CD14-positive monocyte (primary cell): ENCODE measurements at regions not wholly inside any gene's neighbourhood (a gene's known extent, or its start where the extent isn't known, plus 50 kb on each side); places are given as distances from the start of the nearest gene placed in this dataset.

Experiments used
- DNase-seq, 3 donors: peaks; one replicate each; pipeline ENCODE4 v3.0.0-alpha.2; 2011 to 2022
- H2AFZ ChIP-seq: 2 replicates; pipeline ENCODE4 v1.6.0; 2012; ENCODE audit warnings: mild to moderate bottlenecking, low read depth, low read length, inconsistent platforms; ENCODE audit not compliant: insufficient read depth, poor library complexity, severe bottlenecking
- H3K27ac ChIP-seq, 2 donors: 1 replicate in 1 of 2; 2 replicates in 1 of 2; pipeline ENCODE4 v1.5.1; 2012 to 2013; ENCODE audit warnings: low read length in 2 of 2, control low read depth in 1 of 2, inconsistent platforms in 1 of 2, low read depth in 1 of 2, mild to moderate bottlenecking in 1 of 2
- H3K27me3 ChIP-seq, 2 donors: one replicate each; pipeline versions ENCODE4 v1.6.0 to v1.6.1; 2011 to 2013; ENCODE audit warnings: low read length in 2 of 2; ENCODE audit not compliant: control insufficient read depth in 2 of 2, insufficient read depth in 2 of 2
- H3K36me3 ChIP-seq, 2 donors: replicated peaks in 1 of 2; 1 replicate in 1 of 2; 2 replicates in 1 of 2; pipeline versions ENCODE4 v1.5.1 to v1.6.1; 2012 to 2013; ENCODE audit warnings: low read length in 2 of 2, control low read depth in 1 of 2, inconsistent platforms in 1 of 2, mild to moderate bottlenecking in 1 of 2; ENCODE audit not compliant: insufficient read depth in 2 of 2, control insufficient read depth in 1 of 2
- H3K4me1 ChIP-seq, 2 donors: 1 replicate in 1 of 2; 2 replicates in 1 of 2; pipeline versions ENCODE4 v1.5.1 to v1.6.1; 2012 to 2013; ENCODE audit warnings: low read length in 2 of 2, control low read depth in 1 of 2, inconsistent platforms in 1 of 2, mild to moderate bottlenecking in 1 of 2, moderate library complexity in 1 of 2; ENCODE audit not compliant: insufficient read depth in 2 of 2, control insufficient read depth in 1 of 2
- H3K4me2 ChIP-seq: replicated peaks from 2 replicates; pipeline ENCODE3; 2012; ENCODE audit warnings: low read length, moderate library complexity, mild to moderate bottlenecking; ENCODE audit not compliant: poor library complexity, severe bottlenecking; ENCODE audit errors: extremely low read depth
- H3K4me3 ChIP-seq, 3 experiments: fragments of 200-600 bp in 1 of 3; sonication (generic) in 1 of 3; replicated peaks in 1 of 3; 1 replicate in 2 of 3; 2 replicates in 1 of 3; pipeline ENCODE4 v1.5.1; 2011 to 2013; ENCODE audit warnings: low read length in 3 of 3, mild to moderate bottlenecking in 3 of 3, control low read depth in 2 of 3, low read depth in 2 of 3, inconsistent platforms in 1 of 3, moderate library complexity in 1 of 3
- H3K79me2 ChIP-seq: 2 replicates; pipeline ENCODE4 v1.6.0; 2012; ENCODE audit warnings: mild to moderate bottlenecking, control low read depth, inconsistent platforms, low read length, moderate library complexity; ENCODE audit not compliant: insufficient read depth
- H3K9ac ChIP-seq: 2 replicates; pipeline ENCODE4 v1.6.0; 2017; ENCODE audit warnings: low read length, mild to moderate bottlenecking; ENCODE audit not compliant: insufficient read depth, poor library complexity, severe bottlenecking
- H3K9me3 ChIP-seq, 2 donors: replicated peaks in 1 of 2; 1 replicate in 1 of 2; 2 replicates in 1 of 2; pipeline versions ENCODE4 v1.5.1 to v1.6.1; 2012 to 2013; ENCODE audit warnings: low read length in 2 of 2, control low read depth in 1 of 2; ENCODE audit not compliant: control insufficient read depth in 1 of 2, insufficient read depth in 1 of 2
- H4K20me1 ChIP-seq: 2 replicates; pipeline ENCODE4 v1.6.0; 2012; ENCODE audit warnings: mild to moderate bottlenecking, low read length, control low read depth, moderate library complexity; ENCODE audit not compliant: insufficient read depth
- H3K27ac Mint-ChIP-seq, 7 donors: one replicate each; pipeline ENCODE4 v1.8.0; 2020; ENCODE audit warnings: mild to moderate bottlenecking in 7 of 7, mixed read lengths in 7 of 7, moderate library complexity in 6 of 7, inconsistent platforms in 2 of 7
- H3K27me3 Mint-ChIP-seq, 3 donors: one replicate each; pipeline ENCODE4 v1.8.0; 2021 to 2022; ENCODE audit warnings: low read depth in 3 of 3, mild to moderate bottlenecking in 3 of 3, mixed read lengths in 3 of 3, moderate library complexity in 3 of 3, inconsistent platforms in 1 of 3
- H3K36me3 Mint-ChIP-seq, 2 donors: one replicate each; pipeline ENCODE4 v1.8.0; 2020; ENCODE audit warnings: mixed read lengths in 2 of 2, inconsistent platforms in 1 of 2, mild to moderate bottlenecking in 1 of 2
- H3K4me1 Mint-ChIP-seq: one replicate; pipeline ENCODE4 v1.8.0; 2020; ENCODE audit warnings: mild to moderate bottlenecking, mixed read lengths
- H3K4me3 Mint-ChIP-seq, 2 donors: one replicate each; pipeline ENCODE4 v1.8.0; 2020; ENCODE audit warnings: mild to moderate bottlenecking in 2 of 2, mixed read lengths in 2 of 2, moderate library complexity in 1 of 2
- H3K9me3 Mint-ChIP-seq, 7 donors: one replicate each; pipeline ENCODE4 v1.8.0; 2020 to 2022; ENCODE audit warnings: mixed read lengths in 7 of 7, mild to moderate bottlenecking in 6 of 7, moderate library complexity in 6 of 7, inconsistent platforms in 2 of 7
- WGBS: methylation state at CpG from one replicate; pipeline ENCODE4 v1.1.5; 2013; ENCODE audit warnings: missing lambda C conversion rate; ENCODE audit not compliant: insufficient coverage; 5-methylcytosine and 5-hydroxymethylcytosine counted together
- intact Hi-C, 2 donors: fragments of 100-400 bp; cut with micrococcal nuclease; formaldehyde crosslinking; loops; one replicate each; pipeline versions ENCODE4 v1.15.0 to v1.15.1; 2023
- TF ChIP-seq, protein P1 (sequence below): fragments of 200-600 bp; IDR thresholded peaks from one replicate; pipeline ENCODE4 v1.8.0; 2022; ENCODE audit warnings: antibody characterized with exemption, mild to moderate bottlenecking

DNA sequence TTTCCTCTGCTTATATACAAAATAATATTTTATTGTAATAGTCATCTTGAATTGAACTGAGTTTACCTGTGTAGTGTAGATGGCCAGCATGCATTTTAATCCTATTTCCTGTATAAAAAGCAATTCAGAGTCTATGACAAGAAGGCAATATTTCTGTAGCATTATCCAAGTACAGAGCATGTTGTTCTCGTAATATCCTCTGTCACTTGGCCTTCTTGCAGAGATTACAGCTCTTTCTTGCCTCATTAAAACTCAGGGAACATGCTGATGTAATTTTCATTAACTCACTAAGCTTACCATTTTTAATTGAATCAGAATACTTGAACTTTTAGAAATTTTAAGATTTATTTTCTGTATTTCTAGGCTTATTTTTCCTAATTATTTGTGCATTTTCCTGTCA is 203.3 kb upstream of the AGTR1 start:
- DNase-seq = no peak
- Histone ChIP-seq H3K4me1 (no peaks in the 10 kb centered on the region), H3K79me2 (no peaks in the 10 kb centered on the region), H3K4me2 (no peak overlapping the region), H4K20me1 (no peaks in the 10 kb centered on the region), H2AFZ (no peak overlapping the region), H3K27ac (no peak overlapping the region), H3K36me3 (no peaks in the 10 kb centered on the region), H3K9me3 (no peaks in the 10 kb centered on the region), H3K27me3 (no peaks in the 10 kb centered on the region), H3K9ac (no peak overlapping the region), H3K4me3 (no peak overlapping the region)
- no peaks in the 10 kb centered on the region for H3K9me3 Mint-ChIP-seq
- 67% methylated on average over 1 of the region's 1 CpG for WGBS
- H3K27me3 Mint-ChIP-seq = no peaks in the 10 kb centered on the region
- intact Hi-C loops = no loop called here
- TF ChIP-seq, protein P1, sequence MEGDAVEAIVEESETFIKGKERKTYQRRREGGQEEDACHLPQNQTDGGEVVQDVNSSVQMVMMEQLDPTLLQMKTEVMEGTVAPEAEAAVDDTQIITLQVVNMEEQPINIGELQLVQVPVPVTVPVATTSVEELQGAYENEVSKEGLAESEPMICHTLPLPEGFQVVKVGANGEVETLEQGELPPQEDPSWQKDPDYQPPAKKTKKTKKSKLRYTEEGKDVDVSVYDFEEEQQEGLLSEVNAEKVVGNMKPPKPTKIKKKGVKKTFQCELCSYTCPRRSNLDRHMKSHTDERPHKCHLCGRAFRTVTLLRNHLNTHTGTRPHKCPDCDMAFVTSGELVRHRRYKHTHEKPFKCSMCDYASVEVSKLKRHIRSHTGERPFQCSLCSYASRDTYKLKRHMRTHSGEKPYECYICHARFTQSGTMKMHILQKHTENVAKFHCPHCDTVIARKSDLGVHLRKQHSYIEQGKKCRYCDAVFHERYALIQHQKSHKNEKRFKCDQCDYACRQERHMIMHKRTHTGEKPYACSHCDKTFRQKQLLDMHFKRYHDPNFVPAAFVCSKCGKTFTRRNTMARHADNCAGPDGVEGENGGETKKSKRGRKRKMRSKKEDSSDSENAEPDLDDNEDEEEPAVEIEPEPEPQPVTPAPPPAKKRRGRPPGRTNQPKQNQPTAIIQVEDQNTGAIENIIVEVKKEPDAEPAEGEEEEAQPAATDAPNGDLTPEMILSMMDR = no peak
- no peaks in the 10 kb centered on the region for H3K36me3 Mint-ChIP-seq
- H3K4me1 Mint-ChIP-seq = no peaks in the 10 kb centered on the region
- no peak overlapping the region for H3K27ac Mint-ChIP-seq
- no peak overlapping the region for H3K4me3 Mint-ChIP-seq

DNA sequence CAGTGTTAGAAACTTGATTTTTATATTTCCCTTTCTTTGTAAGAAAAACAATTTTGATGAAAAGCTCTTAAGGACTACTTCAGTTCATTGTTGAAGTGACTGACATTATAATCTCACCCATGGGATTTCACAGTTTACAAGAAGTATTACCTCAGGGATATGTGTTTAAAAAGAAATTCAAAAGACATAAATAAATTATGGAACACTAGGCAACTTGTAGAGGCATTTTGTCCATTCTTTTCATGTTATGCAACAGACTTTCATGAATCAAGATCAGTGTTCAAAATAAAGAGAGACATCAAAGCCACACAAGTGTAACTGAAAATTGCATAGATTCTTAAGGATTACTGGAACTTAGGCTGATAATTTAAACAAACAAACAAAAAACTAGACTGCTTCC is 196.8 kb upstream of the AGTR1 start:
- TF ChIP-seq, protein P1 = no peak
- Mint-ChIP-seq H3K27me3 (no peaks in the 10 kb centered on the region), H3K4me3 (no peak overlapping the region), H3K9me3 (peaks cover 0 to 2% (median 0%) of the 10 kb centered on the region in 7 donors), H3K36me3 (no peaks in the 10 kb centered on the region), H3K27ac (no peak overlapping the region), H3K4me1 (no peaks in the 10 kb centered on the region)
- no peak for DNase-seq
- no peak overlapping the region for H3K4me2 ChIP-seq
- H3K27me3 ChIP-seq = no peaks in the 10 kb centered on the region
- H3K4me1 ChIP-seq = no peaks in the 10 kb centered on the region
- no peaks in the 10 kb centered on the region for H3K36me3 ChIP-seq
- no peak overlapping the region for H3K4me3 ChIP-seq
- H3K79me2 ChIP-seq = no peaks in the 10 kb centered on the region
- intact Hi-C loops = no loop called here
- H3K9ac ChIP-seq = no peak overlapping the region
- H2AFZ ChIP-seq = no peak overlapping the region
- H3K9me3 ChIP-seq = no peaks in the 10 kb centered on the region
- no peaks in the 10 kb centered on the region for H4K20me1 ChIP-seq
- no peak overlapping the region for H3K27ac ChIP-seq
